CD4-positive, CD25-positive, alpha-beta regulatory T cell (primary cell): ENCODE measurements at regions not wholly inside any gene's neighbourhood (a gene's known extent, or its start where the extent isn't known, plus 50 kb on each side); places are given as distances from the start of the nearest gene placed in this dataset.
"Not testable (repeated sequence)": the region's sequence is repeated elsewhere in the genome, so short reads cannot be mapped to it uniquely, and the experiment has no call there.

Experiments used
- ATAC-seq, 2 donors: fragments of 150-1000 bp; cut with Tn5 transposase; one replicate each; pipeline ENCODE4 v1.10.0; 2021; ENCODE audit warnings: low read depth in 2 of 2, moderate number of reproducible peaks in 2 of 2, moderate library complexity in 1 of 2
- DNase-seq, 3 donors: peaks; one replicate each; pipeline versions ENCODE4 v3.0.0 to v3.0.0-alpha.2; 2012 to 2022; ENCODE audit warnings: mixed read lengths in 1 of 3
- H3K27ac ChIP-seq: one replicate; pipeline ENCODE4 v1.7.0; 2013; ENCODE audit warnings: mild to moderate bottlenecking, low read length; ENCODE audit not compliant: insufficient read depth, poor library complexity, severe bottlenecking
- H3K27me3 ChIP-seq: one replicate; pipeline ENCODE4 v1.7.0; 2013; ENCODE audit warnings: low read length; ENCODE audit not compliant: control insufficient read depth, insufficient read depth
- H3K36me3 ChIP-seq: one replicate; pipeline ENCODE4 v1.7.0; 2013; ENCODE audit warnings: mild to moderate bottlenecking, low read length, moderate library complexity; ENCODE audit not compliant: control insufficient read depth, insufficient read depth
- H3K4me1 ChIP-seq: 2 replicates; pipeline ENCODE4 v1.7.0; 2013; ENCODE audit warnings: mild to moderate bottlenecking, low read length; ENCODE audit not compliant: insufficient read depth, control insufficient read depth, poor library complexity, severe bottlenecking
- H3K4me3 ChIP-seq: one replicate; pipeline ENCODE4 v1.7.0; 2013; ENCODE audit warnings: low read depth, mild to moderate bottlenecking, low read length, moderate library complexity
- H3K9me3 ChIP-seq, 2 experiments: 1 replicate in 1 of 2; 2 replicates in 1 of 2; pipeline ENCODE4 v1.7.0; 2013; ENCODE audit warnings: low read length in 2 of 2, mild to moderate bottlenecking in 1 of 2, moderate library complexity in 1 of 2; ENCODE audit not compliant: control insufficient read depth in 2 of 2
- H3K27ac Mint-ChIP-seq, 3 donors: one replicate each; pipeline ENCODE4 v1.8.0; 2020 to 2022; ENCODE audit warnings: mild to moderate bottlenecking in 3 of 3, mixed read lengths in 3 of 3, moderate library complexity in 2 of 3
- H3K27me3 Mint-ChIP-seq: one replicate; pipeline ENCODE4 v1.8.0; 2022; ENCODE audit warnings: mild to moderate bottlenecking, mixed read lengths
- H3K36me3 Mint-ChIP-seq: one replicate; pipeline ENCODE4 v1.8.0; 2020; ENCODE audit warnings: mixed read lengths
- H3K4me1 Mint-ChIP-seq, 4 donors: one replicate each; pipeline ENCODE4 v1.8.0; 2020 to 2022; ENCODE audit warnings: mixed read lengths in 4 of 4, mild to moderate bottlenecking in 1 of 4
- H3K4me3 Mint-ChIP-seq, 4 donors: one replicate each; pipeline ENCODE4 v1.8.0; 2020 to 2022; ENCODE audit warnings: mild to moderate bottlenecking in 4 of 4, mixed read lengths in 4 of 4, moderate library complexity in 3 of 4
- H3K9me3 Mint-ChIP-seq, 7 donors: one replicate each; pipeline ENCODE4 v1.8.0; 2020 to 2022; ENCODE audit warnings: mixed read lengths in 7 of 7, mild to moderate bottlenecking in 3 of 7, moderate library complexity in 2 of 7

- H3K36me3 Mint-ChIP-seq, H3K27ac Mint-ChIP-seq: not testable (repeated sequence)
These were observed 133.2 kb upstream of the RASA1 start for GRCh38 chr5:87134513-87134912.

GRCh38 chr5:87136096-87136495 is 131.6 kb upstream of the RASA1 start:
- Histone ChIP-seq H3K36me3 (no peaks in the 10 kb centered on the region), H3K4me1 (no peaks in the 10 kb centered on the region), H3K27ac (no peak overlapping the region), H3K27me3 (no peaks in the 10 kb centered on the region), H3K9me3 (no peaks in the 10 kb centered on the region), H3K4me3 (no peak overlapping the region)
- H3K27ac Mint-ChIP-seq = no peak overlapping the region
- H3K9me3 Mint-ChIP-seq = peaks cover 0 to 5% (median 0%) of the 10 kb centered on the region in 7 donors
- ATAC-seq (no peak), DNase-seq (no peak)
- H3K4me3 Mint-ChIP-seq = no peak overlapping the region
- no peaks in the 10 kb centered on the region for H3K27me3 Mint-ChIP-seq
- no peaks in the 10 kb centered on the region for H3K36me3 Mint-ChIP-seq
- H3K4me1 Mint-ChIP-seq = peaks cover 0 to 8% (median 0%) of the 10 kb centered on the region in 4 donors

More at GRCh38 chr5:87134513-87134912, 133.2 kb upstream of the RASA1 start:
- H3K27me3 ChIP-seq, H3K27ac ChIP-seq, H3K4me1 Mint-ChIP-seq, H3K36me3 ChIP-seq, H3K9me3 Mint-ChIP-seq, H3K27me3 Mint-ChIP-seq, H3K4me3 ChIP-seq, H3K4me3 Mint-ChIP-seq, H3K9me3 ChIP-seq, H3K4me1 ChIP-seq, ATAC-seq, DNase-seq: not testable (repeated sequence)

GRCh38 chr5:87136733-87137132 is 130.9 kb upstream of the RASA1 start:
- Mint-ChIP-seq H3K36me3 (no peaks in the 10 kb centered on the region), H3K4me3 (no peak overlapping the region), H3K4me1 (peaks cover 0 to 8% (median 0%) of the 10 kb centered on the region in 4 donors), H3K27ac (no peak overlapping the region), H3K9me3 (peaks cover 0 to 5% (median 0%) of the 10 kb centered on the region in 7 donors), H3K27me3 (no peaks in the 10 kb centered on the region)
- no peak overlapping the region for H3K27ac ChIP-seq
- no peaks in the 10 kb centered on the region for H3K36me3 ChIP-seq
- H3K4me1 ChIP-seq = no peaks in the 10 kb centered on the region
- H3K27me3 ChIP-seq = no peaks in the 10 kb centered on the region
- ATAC-seq = no peak
- DNase-seq = no peak
- no peaks in the 10 kb centered on the region for H3K9me3 ChIP-seq
- H3K4me3 ChIP-seq = no peak overlapping the region

- no peaks in the 10 kb centered on the region for H3K4me1 ChIP-seq
- H3K9me3 ChIP-seq = no peaks in the 10 kb centered on the region
- no peak for ATAC-seq
- no peaks in the 10 kb centered on the region for H3K27me3 ChIP-seq
- Mint-ChIP-seq H3K4me3 (no peak overlapping the region), H3K27ac (no peak overlapping the region), H3K4me1 (peaks cover 0 to 7% (median 0%) of the 10 kb centered on the region in 4 donors), H3K9me3 (peaks cover 0 to 5% (median 0%) of the 10 kb centered on the region in 7 donors), H3K27me3 (no peaks in the 10 kb centered on the region), H3K36me3 (no peaks in the 10 kb centered on the region)
- no peak overlapping the region for H3K27ac ChIP-seq
- no peak overlapping the region for H3K4me3 ChIP-seq
- DNase-seq = no peak
- H3K36me3 ChIP-seq = no peaks in the 10 kb centered on the region
These were observed 130.4 kb upstream of the RASA1 start for GRCh38 chr5:87137283-87137682.

- no peaks in the 10 kb centered on the region for H3K27me3 ChIP-seq
- no peak for ATAC-seq
- no peaks in the 10 kb centered on the region for H3K4me1 ChIP-seq
- H3K9me3 Mint-ChIP-seq = peaks cover 0 to 5% (median 0%) of the 10 kb centered on the region in 7 donors
- no peaks in the 10 kb centered on the region for H3K27me3 Mint-ChIP-seq
- H3K9me3 ChIP-seq = no peaks in the 10 kb centered on the region
- no peak overlapping the region for H3K27ac ChIP-seq
- H3K36me3 ChIP-seq = no peaks in the 10 kb centered on the region
- no peak overlapping the region for H3K4me3 Mint-ChIP-seq
- H3K4me3 ChIP-seq = no peak overlapping the region
- no peak overlapping the region for H3K27ac Mint-ChIP-seq
- H3K36me3 Mint-ChIP-seq = no peaks in the 10 kb centered on the region
- DNase-seq = no peak
- peaks cover 0 to 6% (median 0%) of the 10 kb centered on the region in 4 donors for H3K4me1 Mint-ChIP-seq
These were observed 129.4 kb upstream of the RASA1 start for GRCh38 chr5:87138091-87138805.

DNA sequence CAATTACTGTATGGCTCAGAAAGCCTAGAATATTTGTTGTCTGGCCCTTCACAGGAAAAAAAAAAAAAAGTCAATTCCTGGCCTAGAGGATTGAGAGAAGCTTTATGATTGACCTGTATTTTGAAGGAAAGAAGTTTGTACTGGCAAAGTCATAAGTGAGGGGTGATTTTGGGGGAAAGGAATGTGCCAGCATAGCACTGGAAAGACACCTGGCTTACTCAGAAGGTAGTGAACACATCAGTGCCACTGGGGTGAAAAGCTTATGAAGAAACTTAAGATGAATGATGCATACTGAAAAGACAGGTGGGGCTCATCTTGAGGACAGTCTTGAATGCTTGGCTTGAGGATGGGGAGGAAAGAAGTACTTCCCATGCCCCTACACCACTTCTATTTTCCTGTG is 127.9 kb upstream of the RASA1 start:
- DNase-seq (no peak), ATAC-seq (no peak)
- Histone ChIP-seq H3K36me3 (no peaks in the 10 kb centered on the region), H3K27me3 (no peaks in the 10 kb centered on the region), H3K9me3 (no peaks in the 10 kb centered on the region), H3K4me3 (no peak overlapping the region), H3K27ac (no peak overlapping the region), H3K4me1 (no peaks in the 10 kb centered on the region)
- H3K4me3 Mint-ChIP-seq = no peak overlapping the region
- no peaks in the 10 kb centered on the region for H3K27me3 Mint-ChIP-seq
- peak overlapping the region in 1 of 3 donors; percentile 58 for H3K27ac Mint-ChIP-seq
- H3K4me1 Mint-ChIP-seq = peaks cover 0 to 6% (median 0%) of the 10 kb centered on the region in 4 donors
- peaks cover 0 to under 1% (median 0%) of the 10 kb centered on the region in 7 donors for H3K9me3 Mint-ChIP-seq
- H3K36me3 Mint-ChIP-seq = no peaks in the 10 kb centered on the region

DNA sequence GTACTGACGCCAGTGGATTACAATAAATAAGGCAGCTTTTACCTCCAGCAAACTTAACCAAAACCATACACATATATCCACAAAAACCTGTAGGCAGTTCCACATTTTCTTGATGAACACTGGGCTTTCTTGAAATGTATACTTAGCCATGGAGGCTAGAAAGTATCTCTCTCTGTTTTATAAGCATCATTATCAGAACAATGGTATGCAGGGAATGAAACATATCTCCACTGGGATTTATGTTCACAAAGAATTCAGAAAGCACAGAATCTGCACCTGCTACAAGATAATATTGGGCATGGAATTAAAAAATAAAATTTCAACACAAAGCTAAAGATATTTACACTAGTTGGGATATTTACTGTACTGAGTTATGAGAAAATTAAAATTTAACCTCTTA is 126.1 kb upstream of the RASA1 start:
- H3K4me3 Mint-ChIP-seq = no peak overlapping the region
- no peaks in the 10 kb centered on the region for H3K27me3 Mint-ChIP-seq
- Histone ChIP-seq H3K4me1 (no peaks in the 10 kb centered on the region), H3K4me3 (no peak overlapping the region), H3K27me3 (no peaks in the 10 kb centered on the region), H3K36me3 (no peaks in the 10 kb centered on the region), H3K9me3 (no peaks in the 10 kb centered on the region), H3K27ac (no peak overlapping the region)
- H3K27ac Mint-ChIP-seq = no peak overlapping the region
- DNase-seq (no peak), ATAC-seq (no peak)
- peaks cover 0 to 3% (median 0%) of the 10 kb centered on the region in 4 donors for H3K4me1 Mint-ChIP-seq
- H3K9me3 Mint-ChIP-seq = no peaks in the 10 kb centered on the region
- H3K36me3 Mint-ChIP-seq = no peaks in the 10 kb centered on the region

DNA sequence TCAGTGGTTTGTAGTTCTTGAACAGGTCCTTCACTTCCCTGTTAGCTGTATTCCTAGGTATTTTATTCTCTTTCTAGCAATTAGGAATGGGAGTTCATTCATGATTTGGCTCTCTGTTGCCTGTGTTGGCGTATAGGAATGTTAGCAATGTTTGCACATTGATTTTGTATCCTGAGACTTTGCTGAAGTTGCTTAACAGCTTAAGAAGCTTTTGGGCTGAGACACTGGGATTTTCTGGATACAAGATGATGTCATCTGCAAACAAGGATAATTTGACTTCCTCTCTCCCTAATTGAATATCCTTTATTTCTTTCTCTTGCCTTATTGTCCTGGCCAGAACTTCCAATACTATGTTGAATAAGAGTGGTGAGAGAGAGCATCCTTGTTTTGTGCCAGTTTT is 121.8 kb upstream of the RASA1 start:
- H3K9me3 ChIP-seq, DNase-seq, H3K4me3 ChIP-seq, H3K36me3 ChIP-seq, H3K4me3 Mint-ChIP-seq, H3K27me3 ChIP-seq, H3K4me1 ChIP-seq, ATAC-seq, H3K4me1 Mint-ChIP-seq, H3K9me3 Mint-ChIP-seq, H3K27ac Mint-ChIP-seq, H3K27me3 Mint-ChIP-seq, H3K27ac ChIP-seq, H3K36me3 Mint-ChIP-seq: not testable (repeated sequence)
